Stomach (tissue), 4 donors: ENCODE measurements at regions not wholly inside any gene's neighbourhood (a gene's known extent, or its start where the extent isn't known, plus 50 kb on each side); places are given as distances from the start of the nearest gene placed in this dataset.

Experiments used
- CTCF ChIP-seq, 7 experiments: fragments of 450-650 bp in 4 of 7; fragments of 200-600 bp in 3 of 7; sonication (generic) in 3 of 7; IDR thresholded peaks; one replicate each; pipeline ENCODE4 v1.5.1; 2016 to 2019; ENCODE audit warnings: antibody characterized with exemption in 7 of 7, control low read depth in 2 of 7, mild to moderate bottlenecking in 1 of 7
- EP300 ChIP-seq: sonication (generic); formaldehyde crosslinking; IDR thresholded peaks from one replicate; pipeline ENCODE4 v1.6.1; 2017; ENCODE audit warnings: antibody characterized with exemption
- POLR2A ChIP-seq, 4 donors: fragments of 450-650 bp; IDR thresholded peaks; one replicate each; pipeline ENCODE4 v1.6.1; 2016; ENCODE audit warnings: antibody characterized with exemption in 4 of 4, control low read depth in 2 of 4, mild to moderate bottlenecking in 1 of 4, moderate library complexity in 1 of 4
- POLR2AphosphoS5 ChIP-seq, 3 donors: sonication (generic); formaldehyde crosslinking; IDR thresholded peaks; one replicate each; pipeline ENCODE4 v1.6.1; 2016; ENCODE audit warnings: antibody characterized with exemption in 3 of 3

- no peak for TF ChIP-seq CTCF (IDR thresholded peaks at IDR 0.05)
- TF ChIP-seq EP300, result no peak
- no peak for TF ChIP-seq POLR2AphosphoS5 (IDR thresholded peaks at IDR 0.05)
- TF ChIP-seq POLR2A (IDR thresholded peaks at IDR 0.05), result no peak
Observed at GRCh38 chr6:140069576-140069975, 695.1 kb upstream of the CITED2 start.
